Astrocyte of the cerebellum (primary cell): ENCODE measurements at regions not wholly inside any gene's neighbourhood (a gene's known extent, or its start where the extent isn't known, plus 50 kb on each side); places are given as distances from the start of the nearest gene placed in this dataset.

Experiments used
- DNase-seq: peaks from one replicate; pipeline ENCODE4 v3.0.0-alpha.2; 2011; ENCODE audit warnings: low read depth
- H3K4me3 ChIP-seq: 2 replicates; pipeline ENCODE4 v1.5.1; 2011; ENCODE audit warnings: mild to moderate bottlenecking, low read depth, low read length, moderate library complexity
- CTCF ChIP-seq: IDR thresholded peaks from 2 replicates; pipeline ENCODE4 v1.5.1; 2012; ENCODE audit warnings: low read length, low read depth, moderate library complexity, mild to moderate bottlenecking; ENCODE audit errors: missing control alignments
- in situ Hi-C: cut with HindIII; loops from 2 replicates; pipeline ENCODE4 v1.10.0; 2017; ENCODE audit warnings: low sequenced_read_pairs

GRCh38 chr13:78410164-78410563, 193.2 kb downstream of the POU4F1 start:
- no peak for TF ChIP-seq CTCF
- in situ Hi-C loops = no loop called here
- no peak for DNase-seq
- H3K4me3 ChIP-seq = no peak overlapping the region

GRCh38 chr13:78409172-78409571, 194.2 kb downstream of the POU4F1 start:
- TF ChIP-seq CTCF = no peak
- DNase-seq = no peak
- H3K4me3 ChIP-seq = no peak overlapping the region
- in situ Hi-C loops = no loop called here

- DNase-seq = no peak
- no peak for TF ChIP-seq CTCF
These were observed 198.4 kb downstream of the POU4F1 start for GRCh38 chr13:78404846-78405360.

GRCh38 chr13:78402708-78403400, 200.5 kb downstream of the POU4F1 start:
- no peak overlapping the region for H3K4me3 ChIP-seq
- TF ChIP-seq CTCF = no peak
- DNase-seq = no peak
- in situ Hi-C loops = no loop called here

More at GRCh38 chr13:78404846-78405360, 198.4 kb downstream of the POU4F1 start:
- in situ Hi-C loops = no loop called here
- no peak overlapping the region for H3K4me3 ChIP-seq

GRCh38 chr13:78401873-78402707, 201.3 kb downstream of the POU4F1 start:
- H3K4me3 ChIP-seq = no peak overlapping the region
- DNase-seq = no peak
- in situ Hi-C loops = no loop called here
- TF ChIP-seq CTCF = no peak

GRCh38 chr13:78398743-78399410, 204.5 kb downstream of the POU4F1 start:
- TF ChIP-seq CTCF = no peak
- in situ Hi-C loops = no loop called here
- no peak overlapping the region for H3K4me3 ChIP-seq
- no peak for DNase-seq
